HG03175 (cell line): ENCODE measurements at regions not wholly inside any gene's neighbourhood (a gene's known extent, or its start where the extent isn't known, plus 50 kb on each side); places are given as distances from the start of the nearest gene placed in this dataset.

ENCODE experiments used
- ATAC-seq: cut with Tn5 transposase; IDR thresholded peaks from one replicate; pipeline ENCODE4 v1.9.1; 2021; ENCODE audit warnings: mild to moderate bottlenecking, moderate library complexity; ENCODE audit not compliant: unreplicated experiment

- ATAC-seq, result no peak
Observed at GRCh38 chr10:31647861-31648260, 280.8 kb downstream of the ARHGAP12 start.

DNA sequence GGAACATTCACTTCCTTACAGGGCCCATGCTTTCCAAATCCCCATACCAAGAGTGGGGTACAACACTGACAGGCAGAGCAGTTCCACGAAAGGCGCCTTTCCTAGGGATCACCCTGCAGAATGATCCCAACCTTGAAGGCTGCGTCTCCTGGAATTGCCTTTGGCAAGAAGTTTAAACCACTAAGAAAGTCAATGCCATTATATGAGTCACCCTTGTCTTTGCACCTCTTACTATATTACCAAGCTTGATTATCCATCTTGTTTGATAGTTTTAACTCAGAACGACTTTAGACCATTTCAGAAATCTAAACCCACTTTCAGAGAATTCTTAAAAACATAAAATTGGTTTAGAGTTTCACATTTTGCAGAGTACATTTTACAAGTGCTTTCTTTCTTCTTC lies 282.1 kb downstream of the ARHGAP12 start:
- no peak for ATAC-seq

DNA sequence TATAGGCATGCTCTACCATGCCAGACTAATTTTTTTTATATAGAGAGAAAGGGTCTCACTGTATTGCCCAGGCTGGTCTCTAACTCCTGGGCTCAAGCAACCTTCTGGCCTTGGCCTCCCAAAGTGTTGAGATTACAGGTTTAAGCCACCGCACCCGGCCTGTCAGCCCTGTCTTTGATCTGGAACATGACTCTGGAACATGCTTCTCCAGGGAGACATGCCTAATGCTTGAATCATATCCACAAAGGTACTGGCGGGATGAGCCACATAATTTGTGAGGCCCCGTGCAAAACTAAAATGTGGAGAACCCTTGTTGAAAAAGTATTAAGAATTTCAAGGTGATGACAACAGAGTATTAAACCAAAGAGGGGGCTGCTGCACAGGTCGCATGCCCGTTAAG lies 282.8 kb downstream of the ARHGAP12 start:
- no peak for ATAC-seq

GRCh38 chr10:31644931-31645633 lies 283.5 kb downstream of the ARHGAP12 start:
- ATAC-seq, result no peak

DNA sequence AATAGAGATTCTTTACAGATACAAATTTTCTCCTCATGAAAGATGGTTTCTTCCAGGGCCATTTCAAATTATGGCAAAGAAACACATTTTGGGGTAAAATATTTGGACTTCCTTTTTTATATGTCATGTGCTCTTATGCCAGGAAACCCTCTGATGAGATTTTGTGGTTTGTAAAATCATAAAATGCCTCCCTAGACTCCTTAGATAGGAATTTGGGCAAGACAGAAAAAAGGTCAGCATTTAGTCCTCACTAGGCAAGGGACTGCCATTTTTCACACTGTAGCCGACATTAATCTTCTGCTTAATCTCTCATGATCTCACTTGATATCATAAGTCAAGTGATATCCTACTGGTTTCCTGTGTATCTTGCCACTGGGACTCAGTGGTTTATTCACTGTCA lies 286.4 kb downstream of the ARHGAP12 start:
- no peak for ATAC-seq

GRCh38 chr10:31635415-31636065 lies 293.1 kb downstream of the ARHGAP12 start:
- no peak for ATAC-seq

DNA sequence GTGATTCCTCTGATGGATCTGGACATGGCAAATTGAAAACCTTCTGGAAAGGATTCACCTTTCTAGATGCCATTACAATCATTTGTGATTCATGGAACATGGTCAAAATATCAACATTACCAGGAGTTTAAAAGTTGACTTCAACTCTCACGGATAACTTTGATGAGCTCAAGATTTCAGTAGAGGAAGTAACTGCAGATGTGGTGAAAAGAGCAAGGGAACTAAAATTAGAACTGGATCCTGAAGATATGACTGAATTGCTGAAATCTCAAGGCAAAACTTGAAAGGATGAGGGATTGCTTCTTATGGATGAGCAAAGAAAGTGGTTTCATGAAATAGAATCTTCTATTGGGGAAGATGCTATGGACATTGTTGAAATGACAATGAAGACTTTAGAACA lies 293.6 kb downstream of the ARHGAP12 start:
- ATAC-seq, result no peak

GRCh38 chr10:31630861-31631567 lies 297.6 kb downstream of the ARHGAP12 start:
- ATAC-seq, result no peak

GRCh38 chr10:31625566-31625965 lies 303.1 kb downstream of the ARHGAP12 start:
- ATAC-seq, result no peak

- no peak for ATAC-seq
Observed at GRCh38 chr10:31624611-31625010, 304.0 kb downstream of the ARHGAP12 start.

GRCh38 chr10:31623947-31624346 lies 304.7 kb downstream of the ARHGAP12 start:
- no peak for ATAC-seq

DNA sequence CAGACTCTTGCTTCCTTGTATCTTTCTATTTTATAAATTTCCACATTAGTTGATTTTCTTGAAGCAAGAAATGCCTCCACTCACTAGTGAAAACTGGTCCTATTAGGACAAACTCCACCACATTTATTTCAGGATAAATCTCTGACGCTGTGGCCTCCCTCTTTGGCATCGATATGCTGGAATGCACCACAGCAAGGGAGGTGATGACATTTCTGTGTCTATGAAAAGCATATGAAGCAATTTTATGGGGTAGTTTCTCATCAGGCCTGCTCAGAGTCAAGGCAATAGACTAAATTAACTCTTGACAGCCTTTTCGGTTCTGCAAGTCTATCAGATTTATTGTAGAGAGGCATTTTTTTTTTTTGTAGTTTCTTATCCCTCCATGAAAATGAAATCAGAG lies 304.4 kb downstream of the ZEB1 start:
- no peak for ATAC-seq

DNA sequence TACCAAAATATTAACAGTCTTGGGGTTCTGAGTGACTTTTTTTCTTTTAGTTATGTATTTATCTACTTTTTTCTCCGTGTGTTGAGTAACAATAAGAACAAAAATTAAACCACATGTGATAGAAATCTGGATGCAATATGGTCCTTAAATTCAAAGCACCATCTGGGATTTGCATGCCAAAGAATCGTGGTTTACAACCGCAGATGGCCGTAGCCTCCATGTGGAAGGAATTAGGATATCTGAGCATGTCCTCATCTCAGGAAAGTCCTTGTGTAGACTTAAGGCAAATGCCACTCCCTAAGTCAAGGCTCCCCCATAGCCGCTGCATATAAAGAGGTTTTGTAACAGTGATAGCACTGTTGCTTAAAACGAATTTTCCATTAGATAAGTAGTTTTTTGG lies 304.0 kb downstream of the ZEB1 start:
- no peak for ATAC-seq

- ATAC-seq, result no peak
Observed at GRCh38 chr10:31621733-31622132, 302.7 kb downstream of the ZEB1 start.

GRCh38 chr10:31620226-31621151 lies 301.5 kb downstream of the ZEB1 start:
- no peak for ATAC-seq

DNA sequence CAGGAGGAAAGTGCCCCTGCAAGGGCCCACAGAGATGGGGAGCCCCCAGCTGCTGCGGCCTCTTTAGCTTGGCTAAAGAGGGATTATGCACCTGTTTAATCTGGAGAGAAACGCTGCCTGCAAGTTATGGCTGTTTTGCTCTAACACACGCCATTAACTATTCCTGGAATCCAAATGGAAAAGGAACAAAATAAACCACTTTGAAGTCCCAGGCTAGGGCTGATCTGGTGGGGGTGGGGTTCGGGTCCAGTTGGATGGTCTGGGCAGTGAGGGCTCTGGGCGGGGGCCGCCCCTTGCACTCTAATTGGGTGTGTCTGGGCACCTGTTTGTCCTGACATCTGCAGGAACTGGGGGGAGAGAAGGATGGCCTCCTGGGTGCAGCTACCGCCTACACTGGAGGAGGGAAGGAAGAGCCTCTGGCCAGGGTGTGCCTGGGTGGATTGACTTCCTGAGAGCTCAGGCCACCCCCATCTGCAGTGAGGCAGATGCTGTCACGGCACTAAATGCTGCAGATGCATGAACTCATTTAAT lies 300.6 kb downstream of the ZEB1 start:
- ATAC-seq, result no peak

- no peak for ATAC-seq
Observed at GRCh38 chr10:31618541-31619291, 299.7 kb downstream of the ZEB1 start.

- ATAC-seq, result no peak
Observed at GRCh38 chr10:31617757-31618156, 298.7 kb downstream of the ZEB1 start.

- ATAC-seq, result no peak
Observed at GRCh38 chr10:31617133-31617532, 298.1 kb downstream of the ZEB1 start.

DNA sequence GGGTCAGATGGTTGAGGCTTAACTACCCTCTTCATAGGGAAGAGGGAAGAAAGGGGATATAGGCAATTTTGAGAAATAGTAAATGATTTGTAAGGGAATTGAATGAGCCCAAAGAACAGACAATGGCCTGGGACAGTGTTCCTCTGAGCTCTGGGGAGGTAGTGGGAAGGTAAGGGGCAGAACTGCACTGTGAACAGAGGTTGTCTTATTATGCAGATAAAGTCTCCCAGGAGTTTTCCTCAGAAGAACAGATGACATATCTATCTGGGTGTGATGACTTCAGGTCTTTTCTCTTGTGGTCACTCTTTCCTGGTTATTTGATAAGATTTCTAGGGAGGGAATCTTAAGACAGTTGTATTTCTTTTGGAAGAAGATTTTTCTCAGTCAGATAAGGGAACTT lies 296.1 kb downstream of the ZEB1 start:
- no peak for ATAC-seq
